MM.1S (cell line): ENCODE measurements at regions not wholly inside any gene's neighbourhood (a gene's known extent, or its start where the extent isn't known, plus 50 kb on each side); places are given as distances from the start of the nearest gene placed in this dataset.

Source experiments
- CTCF ChIP-seq: fragments of 300-600 bp; sonication (generic); IDR thresholded peaks from 2 replicates; pipeline ENCODE4 v1.5.1; 2016; ENCODE audit warnings: antibody characterized with exemption, low read length, mixed read lengths
- EZH2 ChIP-seq: fragments of 300-600 bp; sonication (generic); optimal IDR thresholded peaks from 2 replicates; pipeline ENCODE3; 2017; ENCODE audit warnings: low read depth, mild to moderate bottlenecking, antibody characterized with exemption, low read length, mixed read lengths
- EZH2phosphoT487 ChIP-seq: fragments of 300-600 bp; sonication (generic); IDR thresholded peaks from 2 replicates; pipeline ENCODE4 v1.6.1; 2018; ENCODE audit warnings: antibody characterized with exemption, low read length

- TF ChIP-seq EZH2phosphoT487 (no peak), CTCF (no peak), EZH2 (no peak)
These were observed 1221.7 kb upstream of the ZEB2 start for GRCh38 chr2:145741636-145742035.
